Neural progenitor cell (in vitro differentiated cells): ENCODE measurements at regions not wholly inside any gene's neighbourhood (a gene's known extent, or its start where the extent isn't known, plus 50 kb on each side); places are given as distances from the start of the nearest gene placed in this dataset.

Experiments
- CTCF ChIP-seq: fragments of 200-600 bp; sonication (generic); IDR thresholded peaks from 2 replicates; pipeline ENCODE4 v1.5.1; 2017; ENCODE audit warnings: antibody characterized with exemption, mild to moderate bottlenecking
- EZH2phosphoT487 ChIP-seq: fragments of 200-600 bp; sonication (generic); IDR thresholded peaks from 2 replicates; pipeline ENCODE4 v1.6.1; 2017; ENCODE audit warnings: antibody characterized with exemption

- no peak for TF ChIP-seq CTCF
- TF ChIP-seq EZH2phosphoT487 = no peak
Measured at GRCh38 chr4:126251169-126251568, 936.4 kb downstream of the FAT4 start.
